Heart left ventricle (tissue), 16 donors: ENCODE measurements at regions not wholly inside any gene's neighbourhood (a gene's known extent, or its start where the extent isn't known, plus 50 kb on each side); places are given as distances from the start of the nearest gene placed in this dataset.

Experiments
- ATAC-seq, 4 donors: fragments of 200-7000 bp; cut with Tn5 transposase; one replicate each; pipeline ENCODE4 v1.9.1; 2020 to 2022; ENCODE audit warnings: moderate library complexity in 4 of 4, mild to moderate bottlenecking in 3 of 4, moderate number of reproducible peaks in 1 of 4
- DNase-seq, 5 donors: peaks; one replicate each; pipeline ENCODE4 v3.0.0-alpha.2; 2020
- H3K27ac ChIP-seq, 12 donors: fragments of 200-600 bp; sonication (generic) in 4 of 12; one replicate each; pipeline versions ENCODE4 v1.5.0 to v1.8.0; 2016 to 2022; ENCODE audit warnings: mild to moderate bottlenecking in 2 of 12
- H3K27me3 ChIP-seq, 9 donors: fragments of 200-600 bp; sonication (generic) in 2 of 9; one replicate each; pipeline versions ENCODE4 v1.5.1 to v1.8.0; 2016 to 2022; ENCODE audit warnings: mild to moderate bottlenecking in 3 of 9
- H3K36me3 ChIP-seq, 9 donors: fragments of 200-600 bp; sonication (generic) in 2 of 9; one replicate each; pipeline versions ENCODE4 v1.5.0 to v1.8.0; 2018 to 2022; ENCODE audit warnings: mild to moderate bottlenecking in 2 of 9
- H3K4me1 ChIP-seq, 12 donors: fragments of 200-600 bp; sonication (generic) in 4 of 12; one replicate each; pipeline versions ENCODE4 v1.5.0 to v1.8.0; 2016 to 2022; ENCODE audit warnings: mild to moderate bottlenecking in 3 of 12
- H3K4me3 ChIP-seq, 12 donors: fragments of 200-600 bp; sonication (generic) in 4 of 12; one replicate each; pipeline versions ENCODE4 v1.5.0 to v1.8.0; 2017 to 2022; ENCODE audit warnings: mild to moderate bottlenecking in 9 of 12, moderate library complexity in 4 of 12
- H3K9me3 ChIP-seq, 12 donors: fragments of 200-600 bp; sonication (generic) in 4 of 12; one replicate each; pipeline versions ENCODE4 v1.5.0 to v1.8.0; 2016 to 2022; ENCODE audit warnings: mild to moderate bottlenecking in 1 of 12
- CTCF ChIP-seq, 12 donors: fragments of 200-600 bp; sonication (generic) in 4 of 12; IDR thresholded peaks; one replicate each; pipeline versions ENCODE4 v1.5.0 to v1.8.0; 2018 to 2022; ENCODE audit warnings: antibody characterized with exemption in 12 of 12, mild to moderate bottlenecking in 5 of 12
- POLR2A ChIP-seq, 2 donors: fragments of 450-650 bp; IDR thresholded peaks; one replicate each; pipeline ENCODE4 v1.6.1; 2017; ENCODE audit warnings: antibody characterized with exemption in 2 of 2, mild to moderate bottlenecking in 2 of 2, moderate library complexity in 2 of 2
- WGBS, 4 donors: extraction: QIAGEN DNeasy Blood & Tissue Kit in 2 of 4; methylation state at CpG; one replicate each; pipeline versions ENCODE4 v1.1.5 to v1.1.7; 2013 to 2018; 5-methylcytosine and 5-hydroxymethylcytosine counted together
- intact Hi-C, 10 donors: fragments of 100-400 bp; cut with DNase I; formaldehyde crosslinking; loops; one replicate each; pipeline versions ENCODE4 v1.11.1 to v1.14.2; 2022
- donor health status: ischemic (EF 13 %, LVEDD 7.1; RV severe dilation, severe dysfunction).
- donor health status: healthy with polysubstance abuse.
- donor health status: DM: no; HTN: yes; CAD: no.
- donor health status: DM: no; HTN: no; CAD: no.
- donor health status: ischemic (EF 25% LVEDD 6.9; RV normal size, moderate dysfunction).
- donor health status: ischemic (EF 25% LVEDD 5.7; RV mildly dilated, moderate dysfunction).
- donor health status: healthy.
- donor health status: DM: yes; HTN: yes; CAD: no.
- donor health status: ischemic (EF 35%, LVEDD 5.7; RV mildly dilated, moderate dysfunction).
- donor health status: nonischemic (EF 11% LVEDD 7.7; RV severe dilation, severe dysfunction).
- donor health status: DM: yes; HTN: yes; CAD: no.
- donor health status: PGD.
- donor health status: ischemic (EF 29% LVEDD 5.4; RV normal size, mild dysfunction).
- donor health status: nonischemic (EF 23%, LVEDD 6.1; RV moderate dilation, normal function).

DNA sequence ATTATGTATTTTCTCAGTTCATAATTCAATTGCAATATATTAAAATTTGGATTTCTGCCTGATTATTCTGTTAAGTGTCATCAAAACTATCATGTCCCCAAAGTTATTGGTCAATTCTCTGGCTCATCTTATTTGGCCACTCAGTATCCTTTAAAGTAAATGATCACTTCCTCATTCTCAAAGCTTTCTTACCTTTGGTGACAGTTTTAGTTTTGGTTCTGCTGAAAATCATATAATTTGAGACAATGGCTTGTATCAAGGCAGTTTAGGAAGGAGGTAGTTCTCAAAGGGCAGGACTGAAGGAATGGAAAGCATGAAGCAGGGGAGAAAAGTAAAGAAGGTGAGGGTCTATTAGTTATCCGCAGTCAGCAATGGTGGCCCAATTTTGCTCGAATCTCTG lies 1832.1 kb downstream of the ARAP2 start:
- TF ChIP-seq POLR2A (IDR thresholded peaks at IDR 0.05) (no peak), CTCF (IDR thresholded peaks at IDR 0.05) (no peak)
- H3K9me3 ChIP-seq: peaks cover 0 to 19% (median 6%) of the 10 kb centered on the region in 12 donors
- no peaks in the 10 kb centered on the region for H3K4me1 ChIP-seq
- no peak overlapping the region for H3K4me3 ChIP-seq
- H3K27me3 ChIP-seq: no peaks in the 10 kb centered on the region
- intact Hi-C loops: no loop called here
- DNase-seq (no peak), ATAC-seq (no peak)
- H3K27ac ChIP-seq: no peak overlapping the region
- WGBS, 4 donors: 60 to 83% (median 75%) methylated on average over 2 of the region's 2 CpGs
- H3K36me3 ChIP-seq: no peaks in the 10 kb centered on the region

- Histone ChIP-seq H3K27ac (no peak overlapping the region), H3K4me3 (no peak overlapping the region), H3K9me3 (peaks cover 0 to 19% (median 6%) of the 10 kb centered on the region in 12 donors), H3K36me3 (no peaks in the 10 kb centered on the region), H3K4me1 (no peaks in the 10 kb centered on the region), H3K27me3 (no peaks in the 10 kb centered on the region)
- no peak for DNase-seq
- intact Hi-C loops: no loop called here
- no peak for ATAC-seq
- 70 to 79% (median 76%) methylated on average over 2 of the region's 2 CpGs for WGBS, 4 donors
- TF ChIP-seq POLR2A (IDR thresholded peaks at IDR 0.05) (no peak), CTCF (IDR thresholded peaks at IDR 0.05) (no peak)
Observed at GRCh38 chr4:34412911-34413310, 1831.4 kb downstream of the ARAP2 start.

GRCh38 chr4:34417160-34417559 lies 1827.2 kb downstream of the ARAP2 start:
- H3K36me3 ChIP-seq: no peaks in the 10 kb centered on the region
- no peak overlapping the region for H3K4me3 ChIP-seq
- DNase-seq (no peak), ATAC-seq (no peak)
- no peak overlapping the region for H3K27ac ChIP-seq
- H3K27me3 ChIP-seq: no peaks in the 10 kb centered on the region
- TF ChIP-seq CTCF (IDR thresholded peaks at IDR 0.05): no peak
- no peak for TF ChIP-seq POLR2A (IDR thresholded peaks at IDR 0.05)
- H3K9me3 ChIP-seq: peaks cover 0 to 7% (median 0%) of the 10 kb centered on the region in 12 donors
- intact Hi-C loops: no loop called here
- WGBS, 4 donors: 58 to 79% (median 66%) methylated on average over 3 of the region's 3 CpGs
- no peaks in the 10 kb centered on the region for H3K4me1 ChIP-seq

- DNase-seq (no peak), ATAC-seq (no peak)
- TF ChIP-seq CTCF (IDR thresholded peaks at IDR 0.05): no peak
- TF ChIP-seq POLR2A (IDR thresholded peaks at IDR 0.05): no peak
- intact Hi-C loops: no loop called here
- H3K27ac ChIP-seq: no peak overlapping the region
- WGBS, 4 donors: 83 to 91% (median 87%) methylated on average over 2 of the region's 2 CpGs
- no peaks in the 10 kb centered on the region for H3K36me3 ChIP-seq
- peaks cover 0 to 7% (median 0%) of the 10 kb centered on the region in 12 donors for H3K9me3 ChIP-seq
- H3K27me3 ChIP-seq: no peaks in the 10 kb centered on the region
- no peaks in the 10 kb centered on the region for H3K4me1 ChIP-seq
- H3K4me3 ChIP-seq: no peak overlapping the region
Observed at GRCh38 chr4:34419871-34420270, 1824.4 kb downstream of the ARAP2 start.
